Neural progenitor cell (in vitro differentiated cells): ENCODE measurements at regions not wholly inside any gene's neighbourhood (a gene's known extent, or its start where the extent isn't known, plus 50 kb on each side); places are given as distances from the start of the nearest gene placed in this dataset.

Experiments
- DNase-seq: peaks from one replicate; pipeline ENCODE4 v3.0.0-alpha.2; 2016; ENCODE audit warnings: low spot score
- H2AFZ ChIP-seq: fragments of 200-600 bp; sonication (generic); replicated peaks from 2 replicates; pipeline ENCODE4 v1.6.1; 2016; ENCODE audit warnings: antibody characterized with exemption
- H3F3A ChIP-seq: fragments of 200-600 bp; sonication (generic); 2 replicates; pipeline ENCODE4 v1.6.1; 2016; ENCODE audit warnings: antibody characterized with exemption, low read depth
- H3K27ac ChIP-seq: fragments of 200-600 bp; sonication (generic); 2 replicates; pipeline ENCODE4 v1.5.1; 2016; ENCODE audit warnings: mild to moderate bottlenecking
- H3K27me3 ChIP-seq: fragments of 200-600 bp; sonication (generic); 2 replicates; pipeline ENCODE4 v1.6.1; 2016; ENCODE audit warnings: mild to moderate bottlenecking, moderate library complexity
- H3K36me3 ChIP-seq: fragments of 200-600 bp; sonication (generic); 2 replicates; pipeline ENCODE4 v1.5.1; 2016
- H3K4me1 ChIP-seq: fragments of 200-600 bp; sonication (generic); 2 replicates; pipeline ENCODE4 v1.6.1; 2016; ENCODE audit warnings: mixed run types
- H3K4me2 ChIP-seq: fragments of 200-600 bp; sonication (generic); 2 replicates; pipeline ENCODE4 v1.6.1; 2016
- H3K4me3 ChIP-seq: fragments of 200-600 bp; sonication (generic); 2 replicates; pipeline ENCODE4 v1.5.1; 2016
- H3K79me2 ChIP-seq: fragments of 200-600 bp; sonication (generic); 2 replicates; pipeline ENCODE4 v1.6.1; 2016; ENCODE audit warnings: low read depth
- H3K9ac ChIP-seq: fragments of 200-600 bp; sonication (generic); 2 replicates; pipeline ENCODE4 v1.6.1; 2016
- H3K9me3 ChIP-seq: fragments of 200-600 bp; sonication (generic); 2 replicates; pipeline ENCODE4 v1.5.1; 2016; ENCODE audit warnings: low read depth
- H4K20me1 ChIP-seq: fragments of 200-600 bp; sonication (generic); 2 replicates; pipeline ENCODE4 v1.6.1; 2016; ENCODE audit warnings: low read depth
- H3K27ac Mint-ChIP-seq: 3 replicates; pipeline ENCODE4 v1.8.0; 2021; ENCODE audit warnings: mixed read lengths
- H3K27me3 Mint-ChIP-seq: 2 replicates; pipeline ENCODE4 v1.8.0; 2022; ENCODE audit warnings: low read depth, mild to moderate bottlenecking, inconsistent platforms, moderate library complexity, mixed read lengths; ENCODE audit not compliant: insufficient read depth
- H3K36me3 Mint-ChIP-seq: 3 replicates; pipeline ENCODE4 v1.8.0; 2021; ENCODE audit warnings: mixed read lengths
- H3K4me1 Mint-ChIP-seq: 3 replicates; pipeline ENCODE4 v1.8.0; 2021; ENCODE audit warnings: mixed read lengths
- H3K4me3 Mint-ChIP-seq: 3 replicates; pipeline ENCODE4 v1.8.0; 2021; ENCODE audit warnings: mild to moderate bottlenecking, moderate library complexity, mixed read lengths
- H3K9me3 Mint-ChIP-seq: 3 replicates; pipeline ENCODE4 v1.8.0; 2020; ENCODE audit warnings: mixed read lengths
- EZH2 ChIP-seq: fragments of 200-600 bp; sonication (generic); IDR thresholded peaks from 2 replicates; pipeline ENCODE4 v1.6.1; 2017; ENCODE audit warnings: antibody characterized with exemption, mild to moderate bottlenecking, moderate library complexity
- EZH2phosphoT487 ChIP-seq: fragments of 200-600 bp; sonication (generic); IDR thresholded peaks from 2 replicates; pipeline ENCODE4 v1.6.1; 2017; ENCODE audit warnings: antibody characterized with exemption
- TF ChIP-seq, protein P1 (sequence below): fragments of 200-600 bp; sonication (generic); IDR thresholded peaks from 2 replicates; pipeline ENCODE4 v1.5.1; 2017; ENCODE audit warnings: antibody characterized with exemption, mild to moderate bottlenecking

GRCh38 chr7:25408876-25409275 lies 180.6 kb upstream of the NPVF start:
- Histone ChIP-seq H3K27ac (no peak overlapping the region), H4K20me1 (no peaks in the 10 kb centered on the region), H3K4me2 (no peak overlapping the region), H3K36me3 (no peaks in the 10 kb centered on the region), H3K9me3 (no peaks in the 10 kb centered on the region), H3K4me3 (no peak overlapping the region), H2AFZ (no peak overlapping the region), H3F3A (no peaks in the 10 kb centered on the region), H3K4me1 (peaks cover 7% of the 10 kb centered on the region), H3K9ac (no peak overlapping the region), H3K27me3 (no peaks in the 10 kb centered on the region), H3K79me2 (no peaks in the 10 kb centered on the region)
- Mint-ChIP-seq H3K27ac (peak overlapping the region; percentile 31), H3K9me3 (no peaks in the 10 kb centered on the region), H3K4me1 (peaks cover 52% of the 10 kb centered on the region), H3K36me3 (no peaks in the 10 kb centered on the region), H3K27me3 (peaks cover 2% of the 10 kb centered on the region), H3K4me3 (no peak overlapping the region)
- DNase-seq = no peak
- TF ChIP-seq EZH2phosphoT487 (no peak), EZH2 (no peak)
- TF ChIP-seq, protein P1, sequence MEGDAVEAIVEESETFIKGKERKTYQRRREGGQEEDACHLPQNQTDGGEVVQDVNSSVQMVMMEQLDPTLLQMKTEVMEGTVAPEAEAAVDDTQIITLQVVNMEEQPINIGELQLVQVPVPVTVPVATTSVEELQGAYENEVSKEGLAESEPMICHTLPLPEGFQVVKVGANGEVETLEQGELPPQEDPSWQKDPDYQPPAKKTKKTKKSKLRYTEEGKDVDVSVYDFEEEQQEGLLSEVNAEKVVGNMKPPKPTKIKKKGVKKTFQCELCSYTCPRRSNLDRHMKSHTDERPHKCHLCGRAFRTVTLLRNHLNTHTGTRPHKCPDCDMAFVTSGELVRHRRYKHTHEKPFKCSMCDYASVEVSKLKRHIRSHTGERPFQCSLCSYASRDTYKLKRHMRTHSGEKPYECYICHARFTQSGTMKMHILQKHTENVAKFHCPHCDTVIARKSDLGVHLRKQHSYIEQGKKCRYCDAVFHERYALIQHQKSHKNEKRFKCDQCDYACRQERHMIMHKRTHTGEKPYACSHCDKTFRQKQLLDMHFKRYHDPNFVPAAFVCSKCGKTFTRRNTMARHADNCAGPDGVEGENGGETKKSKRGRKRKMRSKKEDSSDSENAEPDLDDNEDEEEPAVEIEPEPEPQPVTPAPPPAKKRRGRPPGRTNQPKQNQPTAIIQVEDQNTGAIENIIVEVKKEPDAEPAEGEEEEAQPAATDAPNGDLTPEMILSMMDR = no peak

DNA sequence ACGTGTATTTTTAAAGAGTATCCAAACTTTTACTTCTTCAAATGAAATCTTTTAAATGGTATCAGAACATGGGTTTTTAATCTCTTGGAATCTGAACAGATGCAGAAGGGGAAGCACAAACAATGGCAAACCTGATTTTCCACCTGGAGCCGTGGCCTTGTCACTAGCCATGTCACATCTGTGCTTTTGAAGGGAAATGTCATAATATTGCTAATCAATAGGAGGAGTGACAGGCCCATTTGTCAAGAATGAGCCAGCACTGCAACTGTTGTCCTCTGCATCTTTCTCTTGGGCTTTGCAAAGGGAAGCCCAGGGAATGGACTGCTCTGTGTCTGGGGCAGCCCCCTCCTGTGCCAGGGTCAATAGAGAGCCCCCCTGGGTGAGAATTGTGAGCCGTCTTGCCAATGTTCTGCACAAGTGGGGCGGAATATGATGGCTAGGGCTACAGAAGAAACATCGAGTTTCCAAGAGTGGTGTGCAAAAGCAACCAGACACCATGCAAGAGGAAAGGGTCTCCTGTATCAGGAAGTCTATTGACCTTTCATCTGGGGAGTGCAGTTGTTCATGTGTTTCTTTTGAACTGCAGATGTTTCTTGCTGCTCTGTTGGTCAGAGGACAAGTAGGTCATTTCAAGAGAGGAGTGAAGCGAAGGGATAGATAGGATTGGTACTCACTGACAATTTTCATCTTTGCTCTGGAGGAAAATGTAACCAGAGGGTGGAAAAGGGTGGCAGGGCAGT lies 181.8 kb upstream of the NPVF start:
- Histone ChIP-seq H3K4me1 (peaks cover 7% of the 10 kb centered on the region), H3K9me3 (no peaks in the 10 kb centered on the region), H3K27ac (no peak overlapping the region), H2AFZ (no peak overlapping the region), H3K4me3 (no peak overlapping the region), H3K4me2 (no peak overlapping the region), H3K27me3 (no peaks in the 10 kb centered on the region), H3F3A (no peaks in the 10 kb centered on the region), H3K36me3 (no peaks in the 10 kb centered on the region), H3K79me2 (no peaks in the 10 kb centered on the region), H3K9ac (no peak overlapping the region), H4K20me1 (no peaks in the 10 kb centered on the region)
- Mint-ChIP-seq H3K27me3 (peaks cover 3% of the 10 kb centered on the region), H3K36me3 (no peaks in the 10 kb centered on the region), H3K4me1 (peaks cover 52% of the 10 kb centered on the region), H3K27ac (no peak overlapping the region), H3K9me3 (no peaks in the 10 kb centered on the region), H3K4me3 (no peak overlapping the region)
- DNase-seq = no peak
- TF ChIP-seq EZH2phosphoT487 (no peak), EZH2 (no peak)
- TF ChIP-seq, protein P1 = no peak

DNA sequence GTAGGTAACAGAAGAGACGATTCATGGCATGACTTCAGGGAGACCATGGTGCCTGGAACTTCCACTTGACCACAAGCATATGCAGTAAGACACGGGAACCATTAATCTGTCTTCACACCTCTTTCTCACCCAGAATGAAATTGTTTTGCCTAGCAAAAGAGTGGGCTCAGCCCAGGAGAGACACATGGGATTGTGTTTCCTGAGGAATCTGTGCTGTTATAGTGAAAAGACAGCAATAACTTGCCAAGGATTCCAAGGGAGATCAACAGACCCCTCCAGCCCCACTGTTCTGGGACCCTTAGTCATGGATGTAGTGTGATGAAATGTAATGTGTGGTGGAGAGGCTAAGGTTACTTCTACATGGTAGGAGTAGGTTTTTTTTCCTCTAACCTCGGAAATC lies 192.5 kb upstream of the NPVF start:
- Mint-ChIP-seq H3K27me3 (peaks cover 4% of the 10 kb centered on the region), H3K9me3 (no peaks in the 10 kb centered on the region), H3K4me1 (peaks cover 5% of the 10 kb centered on the region), H3K4me3 (no peak overlapping the region), H3K36me3 (no peaks in the 10 kb centered on the region), H3K27ac (no peak overlapping the region)
- Histone ChIP-seq H3K9ac (no peak overlapping the region), H4K20me1 (no peaks in the 10 kb centered on the region), H3K27ac (no peak overlapping the region), H3K27me3 (no peaks in the 10 kb centered on the region), H3K4me3 (no peak overlapping the region), H3F3A (no peaks in the 10 kb centered on the region), H3K36me3 (no peaks in the 10 kb centered on the region), H3K4me1 (peaks cover 8% of the 10 kb centered on the region), H2AFZ (no peak overlapping the region), H3K79me2 (no peaks in the 10 kb centered on the region), H3K9me3 (no peaks in the 10 kb centered on the region), H3K4me2 (no peak overlapping the region)
- DNase-seq = no peak
- TF ChIP-seq, protein P1 = no peak
- no peak for TF ChIP-seq EZH2
- no peak for TF ChIP-seq EZH2phosphoT487
